ENCODE measurements at regions not wholly inside any gene's neighbourhood (a gene's known extent, or its start where the extent isn't known, plus 50 kb on each side); places are given as distances from the start of the nearest gene placed in this dataset.

DNA sequence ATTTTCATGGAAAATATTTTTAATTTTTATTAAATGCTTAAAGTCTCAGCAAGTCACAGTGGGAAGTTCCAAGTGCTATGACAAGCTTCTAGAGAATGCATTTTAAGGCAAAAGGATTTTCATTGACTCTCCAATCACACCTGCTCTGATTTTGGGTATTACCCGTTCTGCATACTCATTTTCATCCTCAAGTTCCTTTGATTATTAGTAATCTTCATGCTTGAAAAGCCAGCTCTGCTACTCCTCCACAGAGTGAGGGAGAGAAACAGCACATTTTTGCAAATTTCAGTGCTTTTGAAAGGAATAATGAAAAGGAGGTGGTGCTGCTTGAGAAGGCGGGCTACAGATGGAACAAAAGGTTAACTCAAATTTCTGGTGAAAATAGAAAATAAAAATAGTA is 450.7 kb downstream of the NSUN3 start:
- intact Hi-C loops (cut with DNase I) = no loop called here

GRCh38 chr3:94515983-94516382 is 453.1 kb downstream of the NSUN3 start:
- H3K36me3 ChIP-seq = no peaks in the 10 kb centered on the region
- H3K27ac ChIP-seq = no peak overlapping the region
- WGBS, 2 donors = 84 to 93% methylated on average over 2 of the region's 2 CpGs
- H3K27me3 ChIP-seq = no peaks in the 10 kb centered on the region
- no peaks in the 10 kb centered on the region for H3K4me1 ChIP-seq
- no peaks in the 10 kb centered on the region for H3K9me3 ChIP-seq
- intact Hi-C loops (cut with DNase I) = no loop called here
- no peak for DNase-seq
- H3K4me3 ChIP-seq (replicated peaks in 1 of 3) = no peak overlapping the region
- TF ChIP-seq CTCF (IDR thresholded peaks at IDR 0.05) (no peak), POLR2A (IDR thresholded peaks at IDR 0.05) (no peak)

More for the DNA sequence above, 450.7 kb downstream of the NSUN3 start:
- DNase-seq = no peak
- no peaks in the 10 kb centered on the region for H3K27me3 ChIP-seq
- H3K9me3 ChIP-seq = no peaks in the 10 kb centered on the region
- H3K4me3 ChIP-seq (replicated peaks in 1 of 3) = no peak overlapping the region
- no peaks in the 10 kb centered on the region for H3K4me1 ChIP-seq
- no peaks in the 10 kb centered on the region for H3K36me3 ChIP-seq
- 84 to 86% methylated on average over 2 of the region's 2 CpGs for WGBS, 2 donors
- no peak overlapping the region for H3K27ac ChIP-seq
- no peak for TF ChIP-seq CTCF (IDR thresholded peaks at IDR 0.05)
- no peak for TF ChIP-seq POLR2A (IDR thresholded peaks at IDR 0.05)

GRCh38 chr3:94520364-94520763 is 457.5 kb downstream of the NSUN3 start:
- WGBS, 2 donors = 79 to 81% methylated on average over 1 of the region's 1 CpG
- H3K4me3 ChIP-seq (replicated peaks in 1 of 3) = no peak overlapping the region
- intact Hi-C loops (cut with DNase I) = no loop called here
- no peaks in the 10 kb centered on the region for H3K27me3 ChIP-seq
- no peak for DNase-seq
- no peaks in the 10 kb centered on the region for H3K36me3 ChIP-seq
- H3K27ac ChIP-seq = no peak overlapping the region
- no peaks in the 10 kb centered on the region for H3K4me1 ChIP-seq
- TF ChIP-seq CTCF (IDR thresholded peaks at IDR 0.05) = no peak
- TF ChIP-seq POLR2A (IDR thresholded peaks at IDR 0.05) = no peak
- H3K9me3 ChIP-seq = no peaks in the 10 kb centered on the region

DNA sequence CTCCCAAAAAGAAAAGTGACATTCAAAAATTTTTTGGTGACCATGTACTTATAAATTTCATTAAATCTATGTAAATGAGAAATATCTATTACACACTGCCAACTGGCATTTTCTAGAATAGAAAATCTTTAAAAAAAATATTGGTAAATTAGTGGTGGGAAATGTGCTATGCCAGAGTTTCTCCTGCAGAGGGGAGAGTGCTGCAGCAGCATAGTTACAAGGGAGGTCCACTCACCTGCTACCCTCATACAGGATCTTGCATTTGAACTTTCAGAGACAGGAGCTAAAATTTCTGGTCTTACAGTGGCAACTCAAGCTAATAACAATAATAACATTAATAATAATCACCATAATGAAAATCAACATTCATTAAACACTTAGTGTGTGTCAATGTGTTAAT is 459.6 kb downstream of the NSUN3 start:
- intact Hi-C loops (cut with DNase I) = no loop called here
- TF ChIP-seq CTCF (IDR thresholded peaks at IDR 0.05) (no peak), POLR2A (IDR thresholded peaks at IDR 0.05) (no peak)
- no peak overlapping the region for H3K27ac ChIP-seq
- no peaks in the 10 kb centered on the region for H3K27me3 ChIP-seq
- H3K36me3 ChIP-seq = no peaks in the 10 kb centered on the region
- DNase-seq = no peak
- no peaks in the 10 kb centered on the region for H3K4me1 ChIP-seq
- H3K4me3 ChIP-seq (replicated peaks in 1 of 3) = no peak overlapping the region
- no peaks in the 10 kb centered on the region for H3K9me3 ChIP-seq

DNA sequence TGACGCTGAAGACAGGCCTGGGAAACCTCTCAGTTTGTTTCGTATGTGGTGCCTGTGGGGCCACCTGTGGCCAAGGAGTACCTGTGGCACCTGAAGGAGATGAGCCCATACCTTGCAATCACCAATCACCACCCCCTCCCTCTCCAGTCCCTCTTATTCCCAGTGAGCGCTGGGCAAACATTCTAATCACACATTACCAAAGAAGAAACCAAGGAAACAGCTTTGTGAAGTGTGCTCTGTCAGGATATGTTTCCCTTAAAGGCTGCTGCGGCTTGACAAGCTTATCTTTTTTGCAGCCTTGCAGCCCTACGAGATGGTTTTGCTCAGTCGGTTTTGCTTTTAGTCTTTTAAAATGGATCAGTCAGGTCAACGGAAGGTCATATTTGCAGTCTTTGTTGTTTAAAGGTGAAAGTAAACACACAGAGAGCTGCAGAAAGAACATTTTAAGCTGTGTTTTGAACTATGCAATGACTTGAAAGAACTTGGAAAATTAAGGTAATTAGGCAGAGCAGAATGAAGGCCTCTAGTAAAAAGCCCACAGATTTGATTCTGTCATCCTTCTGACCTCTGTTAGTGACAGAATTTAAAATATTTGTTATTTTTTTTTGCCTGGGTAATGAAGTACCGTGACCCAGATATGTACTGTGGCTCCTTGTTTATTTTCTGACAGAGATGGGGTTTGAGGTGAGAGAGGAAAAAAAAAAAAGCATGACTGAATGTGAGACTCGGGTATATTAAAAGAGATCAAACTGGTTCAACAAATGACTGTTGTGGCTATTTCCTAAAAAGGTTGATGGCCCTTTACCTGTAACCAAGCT is 461.4 kb downstream of the NSUN3 start:
- TF ChIP-seq POLR2A (IDR thresholded peaks at IDR 0.05) = no peak
- TF ChIP-seq CTCF (IDR thresholded peaks at IDR 0.05) = no peak
- no peaks in the 10 kb centered on the region for H3K9me3 ChIP-seq
- 45 to 56% methylated on average over 9 of the region's 9 CpGs for WGBS, 2 donors
- DNase-seq = no peak
- no peaks in the 10 kb centered on the region for H3K36me3 ChIP-seq
- no peaks in the 10 kb centered on the region for H3K4me1 ChIP-seq
- intact Hi-C loops (cut with DNase I) = no loop called here
- H3K27ac ChIP-seq = no peak overlapping the region
- no peak overlapping the region for H3K4me3 ChIP-seq (replicated peaks in 1 of 3)
- H3K27me3 ChIP-seq = no peaks in the 10 kb centered on the region
